Esophagus mucosa (tissue), 1 donor: ENCODE measurements at regions not wholly inside any gene's neighbourhood (a gene's known extent, or its start where the extent isn't known, plus 50 kb on each side); places are given as distances from the start of the nearest gene placed in this dataset.
A peak's percentile ranks its signal among the peaks of the same experiment; 100 is the strongest.
"Not testable (repeated sequence)": the region's sequence is repeated elsewhere in the genome, so short reads cannot be mapped to it uniquely, and the experiment has no call there.

Source experiments
- ATAC-seq: fragments of 200-7000 bp; cut with Tn5 transposase; one replicate; pipeline ENCODE4 v1.9.1; 2020
- donor health status: DM: yes; HTN: yes; CAD: no.

GRCh38 chr4:114034189-114034588 is 54.7 kb upstream of the ARSJ start:
- no peak for ATAC-seq

DNA sequence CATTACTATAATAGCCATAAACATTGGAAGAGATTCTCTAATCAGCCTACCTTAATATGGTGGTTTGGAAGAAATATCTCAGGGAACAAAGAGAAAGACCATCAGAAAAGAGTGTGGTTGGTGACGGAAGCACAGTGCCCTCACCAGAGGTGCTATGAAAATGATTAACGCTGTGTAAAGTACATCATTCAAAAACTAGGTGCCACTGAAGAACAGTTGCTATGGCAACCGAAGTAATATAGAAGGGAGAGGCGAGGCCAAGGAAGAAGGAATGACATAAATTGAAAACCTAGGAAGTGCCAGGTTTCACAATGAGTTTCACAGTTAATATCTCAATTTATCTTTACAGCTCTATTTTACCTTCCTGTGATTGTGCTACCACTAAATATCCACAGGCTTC is 57.0 kb upstream of the ARSJ start:
- no peak for ATAC-seq

GRCh38 chr4:114036864-114037263 is 57.4 kb upstream of the ARSJ start:
- ATAC-seq: no peak

DNA sequence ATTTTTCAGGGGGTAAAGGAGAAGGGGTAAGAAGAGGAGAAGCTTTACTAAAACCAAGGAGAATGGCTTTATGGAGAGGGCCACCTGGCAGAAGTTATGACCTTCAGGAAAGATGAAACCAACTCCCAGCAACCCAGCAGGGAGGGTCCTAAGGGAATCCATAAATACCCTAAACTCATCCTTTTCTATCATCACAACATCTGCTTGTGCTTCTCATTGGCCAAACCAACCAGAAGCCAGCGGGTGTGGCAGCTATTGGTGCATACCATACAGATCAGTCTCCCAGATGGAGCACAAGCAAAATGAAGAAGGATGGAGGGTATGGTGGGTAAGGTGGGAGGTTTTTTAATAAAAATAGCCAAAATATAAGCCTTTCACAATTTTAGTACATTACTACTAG is 58.5 kb upstream of the ARSJ start:
- ATAC-seq: no peak

DNA sequence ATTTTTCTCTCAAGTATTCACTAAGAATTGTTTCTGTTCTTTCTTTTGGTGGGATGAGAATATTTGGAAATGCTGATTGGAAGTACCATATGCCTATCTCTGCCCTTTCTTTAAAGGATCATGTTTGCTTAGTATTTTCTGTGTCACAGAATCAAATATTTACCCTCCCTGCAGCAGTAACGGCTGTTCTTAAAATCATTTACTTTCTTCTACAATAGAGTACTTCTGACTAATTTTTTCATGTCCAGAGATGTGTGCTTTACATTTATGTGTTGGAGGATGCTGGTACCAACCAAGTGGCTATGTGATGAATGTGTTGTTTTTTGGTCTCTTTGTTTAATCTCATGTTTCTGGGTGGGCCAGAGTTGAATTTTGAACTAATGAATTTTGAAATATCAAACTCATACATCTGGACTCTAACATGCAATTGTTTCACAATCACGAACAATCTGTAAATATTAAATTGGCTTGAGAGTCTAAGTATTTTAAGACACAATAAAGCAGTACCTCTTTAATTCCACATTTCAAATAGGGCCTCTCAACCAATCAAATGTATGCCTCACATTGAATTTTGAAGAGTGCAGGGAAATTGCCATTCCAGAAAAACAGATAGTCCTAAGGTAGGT is 59.4 kb upstream of the ARSJ start:
- no peak for ATAC-seq

DNA sequence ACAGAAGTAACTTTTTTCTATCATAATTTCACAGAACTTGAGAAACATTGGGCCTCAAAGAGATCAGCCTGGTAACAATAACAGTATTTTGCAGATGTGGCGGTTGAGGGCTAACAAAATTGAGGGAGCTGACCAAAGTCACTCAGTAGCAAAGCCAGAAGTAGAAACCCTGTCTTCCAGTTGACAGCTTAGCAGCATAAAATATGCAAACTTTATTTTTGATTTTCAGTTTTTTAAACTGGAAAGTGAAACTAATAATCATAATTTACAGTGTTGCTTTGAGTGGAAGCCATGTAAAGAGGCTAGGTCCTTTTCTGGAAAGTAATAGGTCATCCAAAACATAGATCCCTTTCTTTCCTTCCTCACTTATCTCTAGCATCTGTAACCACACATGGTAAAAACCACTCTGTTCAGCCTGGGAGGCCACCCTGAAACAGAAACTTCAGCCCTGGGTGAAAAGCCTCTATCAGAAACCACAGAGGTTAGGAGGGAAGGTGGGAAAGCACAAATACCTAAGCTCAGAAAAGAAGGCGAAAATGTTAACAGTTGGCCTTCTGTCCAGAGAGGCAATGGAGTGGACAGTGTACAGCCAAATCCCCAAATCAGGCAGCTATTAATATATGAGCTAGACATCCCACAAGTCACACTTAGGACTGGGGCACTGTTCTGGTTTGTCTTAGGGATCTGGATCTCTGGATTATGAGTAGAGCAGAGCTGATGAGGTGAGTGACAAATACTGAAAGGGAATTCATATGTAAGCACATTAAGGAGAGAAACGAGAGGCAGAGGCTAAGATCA is 61.1 kb upstream of the ARSJ start:
- ATAC-seq: no peak

DNA sequence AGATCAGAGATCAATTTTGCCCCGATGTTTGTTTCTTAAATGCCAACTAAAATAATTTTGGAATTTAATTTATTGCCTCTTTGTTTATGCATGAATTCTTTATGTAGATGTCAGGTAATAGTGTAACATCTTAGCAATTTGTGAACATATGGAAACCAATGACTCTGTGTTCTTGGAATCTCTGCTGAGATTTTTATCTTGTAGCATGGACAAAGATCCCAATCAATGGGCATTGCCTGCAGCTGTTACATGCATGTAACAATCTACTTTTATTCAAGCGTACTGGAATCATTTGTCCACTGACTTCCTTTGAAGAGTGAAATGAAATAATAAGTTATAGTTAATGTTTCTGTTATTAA is 61.6 kb upstream of the ARSJ start:
- ATAC-seq: no peak

- no peak for ATAC-seq
Measured at GRCh38 chr4:114043116-114043515, 63.7 kb upstream of the ARSJ start.

GRCh38 chr4:114044351-114044750 is 64.9 kb upstream of the ARSJ start:
- not testable (repeated sequence) for ATAC-seq

- ATAC-seq: no peak
Measured at GRCh38 chr4:114046331-114046730, 66.9 kb upstream of the ARSJ start.

GRCh38 chr4:114048154-114048553 is 68.7 kb upstream of the ARSJ start:
- not testable (repeated sequence) for ATAC-seq

DNA sequence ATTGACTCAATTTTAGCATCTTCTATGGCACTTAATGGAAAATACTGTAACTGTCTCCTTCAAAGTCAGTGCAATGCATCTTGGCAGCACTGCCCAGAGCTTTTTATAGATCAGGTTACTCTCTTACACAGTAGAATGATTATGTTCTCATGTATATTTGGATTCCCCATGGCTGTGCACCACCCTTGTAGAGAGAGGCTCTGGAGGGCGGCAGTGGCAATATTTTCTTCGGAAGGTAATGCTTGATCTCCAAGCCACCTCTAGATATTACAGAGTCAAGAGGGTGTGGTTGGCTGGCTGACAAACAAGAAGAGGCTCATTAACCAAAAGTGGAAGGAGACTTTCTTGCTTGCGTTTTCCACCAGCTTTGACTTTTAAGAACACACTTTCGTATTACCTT is 72.8 kb upstream of the ARSJ start:
- ATAC-seq: no peak

GRCh38 chr4:114056599-114056998 is 77.2 kb upstream of the ARSJ start:
- no peak for ATAC-seq

DNA sequence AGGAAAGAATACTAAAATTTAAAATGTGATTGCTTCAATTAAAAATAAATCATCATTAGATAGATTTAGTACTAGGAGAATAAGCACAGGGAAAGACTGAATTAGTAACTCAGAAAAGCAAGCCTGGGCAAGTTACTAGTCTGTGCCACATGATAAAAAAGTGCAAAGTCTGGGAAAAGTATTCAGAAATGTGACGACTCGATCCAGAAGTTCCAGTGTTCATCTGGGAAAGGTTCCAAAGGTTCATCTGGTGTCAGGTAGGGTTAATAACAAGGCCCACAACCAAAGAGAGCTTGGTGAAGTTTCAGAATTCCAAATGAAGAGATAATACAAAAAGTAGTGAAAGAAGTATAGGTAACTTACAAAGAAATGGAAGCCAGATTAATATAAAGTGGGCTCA is 78.3 kb upstream of the ARSJ start:
- ATAC-seq: peak; percentile 31

GRCh38 chr4:114062499-114062898 is 83.1 kb upstream of the ARSJ start:
- ATAC-seq: no peak

- ATAC-seq: no peak
Measured at GRCh38 chr4:114072781-114073180, 93.3 kb upstream of the ARSJ start.

DNA sequence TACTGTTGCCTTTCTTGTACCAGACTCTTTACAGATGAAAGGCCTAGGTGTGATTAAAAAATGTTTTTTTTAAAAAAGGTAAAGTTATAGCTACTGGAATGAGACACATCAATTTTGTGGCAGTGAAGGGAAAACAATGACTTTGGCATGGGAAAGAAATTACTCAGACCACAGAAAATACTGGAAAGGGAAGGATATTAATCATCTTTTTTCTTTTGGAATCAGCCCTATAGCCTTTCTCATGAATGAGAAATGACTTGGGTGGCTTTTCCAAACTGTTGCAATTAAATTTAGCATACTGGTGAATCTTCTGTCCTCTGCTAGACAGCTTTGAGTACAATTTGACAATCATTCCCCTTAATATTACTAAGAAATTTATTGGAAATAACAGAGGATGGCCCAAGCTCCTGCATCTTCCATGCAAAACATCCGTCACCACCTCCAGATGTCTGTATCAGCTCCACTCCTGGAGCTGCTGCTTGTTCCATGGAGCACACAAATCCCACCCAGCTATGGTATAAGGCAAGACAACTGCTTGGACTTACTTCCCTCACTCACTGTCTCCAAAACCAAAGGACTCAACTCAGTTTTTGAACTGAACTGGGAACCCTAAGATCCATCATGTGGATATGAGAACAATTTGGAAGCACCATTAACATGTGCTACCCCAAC is 97.6 kb upstream of the ARSJ start:
- ATAC-seq: no peak

DNA sequence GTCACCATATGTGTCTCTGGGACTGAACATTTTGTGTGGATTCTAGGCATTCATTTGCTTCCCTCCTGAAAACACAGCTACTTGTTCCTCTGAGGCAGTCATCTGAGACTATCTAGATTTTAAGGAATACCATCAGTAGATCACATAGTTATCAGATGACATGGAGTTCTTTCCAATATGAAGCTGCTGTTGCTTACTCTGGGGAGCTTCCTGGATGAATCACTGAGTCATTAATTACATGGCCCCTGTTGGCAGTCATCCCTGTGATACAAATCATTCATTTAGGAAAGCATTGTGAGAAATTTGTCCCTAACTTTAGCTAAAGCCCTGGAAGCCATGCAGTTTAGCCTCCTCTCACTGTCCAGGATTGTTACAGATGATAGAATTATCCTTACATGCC is 98.2 kb upstream of the ARSJ start:
- no peak for ATAC-seq

DNA sequence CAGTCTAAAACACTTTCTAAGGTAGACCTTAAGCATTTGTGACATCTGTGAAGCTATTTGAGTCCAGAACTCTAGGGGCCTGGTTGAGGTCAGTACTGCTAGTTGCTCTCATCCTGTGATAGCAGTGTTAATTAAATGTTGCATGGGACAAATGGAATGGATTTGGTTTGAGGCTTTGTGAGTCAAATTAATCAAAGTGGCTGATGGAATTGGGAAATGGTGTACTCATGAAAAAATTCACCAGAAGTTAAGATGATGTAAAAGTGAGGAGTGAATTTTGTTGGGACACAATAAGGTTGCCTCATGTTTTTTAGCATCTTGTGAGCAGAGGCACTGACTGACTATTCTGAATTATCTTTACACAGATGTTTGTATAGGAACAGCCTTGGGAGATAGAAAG is 99.2 kb upstream of the ARSJ start:
- no peak for ATAC-seq

GRCh38 chr4:114081783-114082182 is 102.3 kb upstream of the ARSJ start:
- ATAC-seq: no peak

- no peak for ATAC-seq
Measured at GRCh38 chr4:114082348-114082747, 102.9 kb upstream of the ARSJ start.

- no peak for ATAC-seq
Measured at GRCh38 chr4:114085611-114086345, 106.3 kb upstream of the ARSJ start.

DNA sequence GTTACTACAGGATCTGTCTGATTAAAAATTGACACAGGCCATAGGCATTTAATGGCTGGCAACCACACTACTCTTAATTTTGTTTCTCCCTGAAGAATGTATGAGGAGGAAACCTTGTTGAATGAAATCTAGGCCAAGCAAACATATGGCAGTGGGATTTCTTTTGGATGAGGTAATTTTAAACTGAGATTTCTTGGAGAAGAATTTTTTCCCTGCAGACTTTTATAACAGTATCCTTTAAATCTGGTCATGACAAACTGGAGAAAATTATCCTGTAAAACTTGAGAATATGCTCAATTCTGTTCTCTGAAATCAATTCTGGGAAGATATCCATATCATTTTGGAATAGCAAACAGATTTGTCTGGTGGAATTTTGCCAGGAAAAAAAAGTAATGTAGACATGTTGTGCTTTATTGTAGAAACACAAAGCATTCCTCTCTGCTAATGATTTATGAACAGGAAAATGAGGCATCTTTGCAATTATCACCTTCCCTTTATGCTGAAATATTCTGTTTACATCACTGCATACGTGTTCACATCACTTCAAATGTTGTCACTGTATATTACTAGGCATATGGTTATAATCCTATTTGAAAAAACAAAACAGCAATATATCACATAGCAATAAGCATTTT is 108.3 kb upstream of the ARSJ start:
- no peak for ATAC-seq
